ENCODE measurements at regions not wholly inside any gene's neighbourhood (a gene's known extent, or its start where the extent isn't known, plus 50 kb on each side); places are given as distances from the start of the nearest gene placed in this dataset.

- DNase-seq (ENCODE audit: low read depth, low spot score) = no peak
Measured at GRCh38 chr2:42903821-42904575, 111.6 kb upstream of the HAAO start.

GRCh38 chr2:42902939-42903709 is 110.7 kb upstream of the HAAO start:
- no peak overlapping the region for H3K4me3 ChIP-seq (ENCODE audit: low read depth, low read length)
- CTCF ChIA-PET = interaction anchor here (0.7 kb wide), 1 partner anchor 44 kb away, joined by 3 read pairs; no protein-coding TSS in a partner anchor
- H3K9me3 ChIP-seq (ENCODE audit: control insufficient read depth, insufficient read depth, low read length) = no peaks in the 10 kb centered on the region
- POLR2A ChIA-PET = no interaction called here
- no peaks in the 10 kb centered on the region for H3K27me3 ChIP-seq (ENCODE audit: control insufficient read depth, insufficient read depth, low read length)
- DNase-seq (ENCODE audit: low read depth, low spot score) = no peak
- TF ChIP-seq CTCF (IDR thresholded peaks at IDR 0.05; ENCODE audit: low read depth, low read length) = no peak
- H3K27ac ChIP-seq (ENCODE audit: low read depth, low read length) = no peak overlapping the region

More at GRCh38 chr2:42903821-42904575, 111.6 kb upstream of the HAAO start:
- TF ChIP-seq CTCF (IDR thresholded peaks at IDR 0.05; ENCODE audit: low read depth, low read length) = no peak
- ChIA-PET CTCF (no interaction called here), POLR2A (no interaction called here)
- Histone ChIP-seq H3K27me3 (ENCODE audit: control insufficient read depth, insufficient read depth, low read length) (no peaks in the 10 kb centered on the region), H3K9me3 (ENCODE audit: control insufficient read depth, insufficient read depth, low read length) (no peaks in the 10 kb centered on the region), H3K27ac (ENCODE audit: low read depth, low read length) (no peak overlapping the region), H3K4me3 (ENCODE audit: low read depth, low read length) (no peak overlapping the region)

- no peak for TF ChIP-seq CTCF (IDR thresholded peaks at IDR 0.05; ENCODE audit: low read depth, low read length)
- CTCF ChIA-PET = interaction anchor here (1.3 to 1.9 kb wide), 3 partner anchors 42 to 583 kb away, joined by 4 to 5 read pairs (median 5); no protein-coding TSS in a partner anchor
- H3K27ac ChIP-seq (ENCODE audit: low read depth, low read length) = no peak overlapping the region
- no peaks in the 10 kb centered on the region for H3K27me3 ChIP-seq (ENCODE audit: control insufficient read depth, insufficient read depth, low read length)
- peak; percentile 20 for DNase-seq (ENCODE audit: low read depth, low spot score)
- H3K4me3 ChIP-seq (ENCODE audit: low read depth, low read length) = no peak overlapping the region
- H3K9me3 ChIP-seq (ENCODE audit: control insufficient read depth, insufficient read depth, low read length) = no peaks in the 10 kb centered on the region
- POLR2A ChIA-PET = interaction anchor here (0.6 kb wide), 1 partner anchor 325 kb away, joined by 5 read pairs; the partner anchor contains the start of gene ZFP36L2
Measured at GRCh38 chr2:42901076-42901640, 108.8 kb upstream of the HAAO start.

- H3K27ac ChIP-seq (ENCODE audit: low read depth, low read length) = no peak overlapping the region
- H3K9me3 ChIP-seq (ENCODE audit: control insufficient read depth, insufficient read depth, low read length) = no peaks in the 10 kb centered on the region
- H3K27me3 ChIP-seq (ENCODE audit: control insufficient read depth, insufficient read depth, low read length) = no peaks in the 10 kb centered on the region
- CTCF ChIA-PET = interaction anchor here (0.6 to 1.9 kb wide), 4 partner anchors 41 to 584 kb away, joined by 4 to 5 read pairs (median 4); no protein-coding TSS in a partner anchor
- TF ChIP-seq CTCF (IDR thresholded peaks at IDR 0.05; ENCODE audit: low read depth, low read length) = no peak
- H3K4me3 ChIP-seq (ENCODE audit: low read depth, low read length) = no peak overlapping the region
- POLR2A ChIA-PET = no interaction called here
- no peak for DNase-seq (ENCODE audit: low read depth, low spot score)
Measured at GRCh38 chr2:42900289-42900891, 108.0 kb upstream of the HAAO start.

Measured in AG04450 (cell line).